Heart right ventricle (tissue), 16 donors: ENCODE measurements at regions not wholly inside any gene's neighbourhood (a gene's known extent, or its start where the extent isn't known, plus 50 kb on each side); places are given as distances from the start of the nearest gene placed in this dataset.

Experiments
- ATAC-seq, 8 donors: fragments of 200-7000 bp; cut with Tn5 transposase; one replicate each; pipeline ENCODE4 v1.9.1; 2020; ENCODE audit warnings: mild to moderate bottlenecking in 8 of 8, moderate library complexity in 8 of 8, moderate number of reproducible peaks in 1 of 8
- DNase-seq, 2 donors: peaks; one replicate each; pipeline ENCODE4 v3.0.0-alpha.2; 2020
- H3K27ac ChIP-seq, 10 donors: fragments of 200-600 bp; sonication (generic) in 2 of 10; one replicate each; pipeline versions ENCODE4 v1.5.0 to v1.8.0; 2020 to 2022; ENCODE audit warnings: mild to moderate bottlenecking in 3 of 10
- H3K27me3 ChIP-seq, 7 donors: fragments of 200-600 bp; one replicate each; pipeline ENCODE4 v1.8.0; 2021 to 2022; ENCODE audit warnings: mild to moderate bottlenecking in 2 of 7
- H3K36me3 ChIP-seq, 9 donors: fragments of 200-600 bp; sonication (generic) in 1 of 9; one replicate each; pipeline versions ENCODE4 v1.5.0 to v1.8.0; 2020 to 2022; ENCODE audit warnings: mild to moderate bottlenecking in 2 of 9
- H3K4me1 ChIP-seq, 9 donors: fragments of 200-600 bp; sonication (generic) in 1 of 9; one replicate each; pipeline versions ENCODE4 v1.5.0 to v1.8.0; 2020 to 2022; ENCODE audit warnings: mild to moderate bottlenecking in 4 of 9
- H3K4me3 ChIP-seq, 10 donors: fragments of 200-600 bp; sonication (generic) in 2 of 10; one replicate each; pipeline versions ENCODE4 v1.5.0 to v1.8.0; 2020 to 2022; ENCODE audit warnings: mild to moderate bottlenecking in 7 of 10, moderate library complexity in 2 of 10
- H3K9me3 ChIP-seq, 11 donors: fragments of 200-600 bp in 10 of 11; sonication (generic) in 2 of 11; one replicate each; pipeline versions ENCODE4 v1.5.0 to v1.8.0; 2013 to 2022; ENCODE audit warnings: mild to moderate bottlenecking in 2 of 11, control low read depth in 1 of 11, moderate library complexity in 1 of 11
- WGBS, 2 donors: extraction: QIAGEN DNeasy Blood & Tissue Kit; methylation state at CpG; one replicate each; pipeline ENCODE4 v1.1.7; 2013; ENCODE audit warnings: inconsistent platforms in 1 of 2; 5-methylcytosine and 5-hydroxymethylcytosine counted together
- intact Hi-C, 10 donors: fragments of 100-400 bp; cut with DNase I; formaldehyde crosslinking; loops; one replicate each; pipeline versions ENCODE4 v1.11.1 to v1.14.2; 2022
- TF ChIP-seq, protein P1 (sequence below), 9 donors: fragments of 200-600 bp; sonication (generic) in 2 of 9; IDR thresholded peaks; one replicate each; pipeline versions ENCODE4 v1.5.0 to v1.8.0; 2021 to 2022; ENCODE audit warnings: antibody characterized with exemption in 9 of 9, mild to moderate bottlenecking in 5 of 9, moderate library complexity in 1 of 9
- donor health status: Arrhythmogenic right ventricular cardiomyopathy.
- donor health status: ischemic (EF 13 %, LVEDD 7.1; RV severe dilation, severe dysfunction).
- donor health status: healthy with polysubstance abuse.
- donor health status: DM: no; HTN: yes; CAD: no.
- donor health status: DM: no; HTN: no; CAD: no.
- donor health status: ischemic (EF 25% LVEDD 6.9; RV normal size, moderate dysfunction).
- donor health status: ischemic (EF 25% LVEDD 5.7; RV mildly dilated, moderate dysfunction).
- donor health status: healthy.
- donor health status: DM: yes; HTN: yes; CAD: no.
- donor health status: Ischemic cardiomyopathy.
- donor health status: ischemic (EF 35%, LVEDD 5.7; RV mildly dilated, moderate dysfunction).
- donor health status: nonischemic (EF 11% LVEDD 7.7; RV severe dilation, severe dysfunction).
- donor health status: DM: yes; HTN: yes; CAD: no.
- donor health status: PGD.
- donor health status: ischemic (EF 29% LVEDD 5.4; RV normal size, mild dysfunction).
- donor health status: nonischemic (EF 23%, LVEDD 6.1; RV moderate dilation, normal function).

DNA sequence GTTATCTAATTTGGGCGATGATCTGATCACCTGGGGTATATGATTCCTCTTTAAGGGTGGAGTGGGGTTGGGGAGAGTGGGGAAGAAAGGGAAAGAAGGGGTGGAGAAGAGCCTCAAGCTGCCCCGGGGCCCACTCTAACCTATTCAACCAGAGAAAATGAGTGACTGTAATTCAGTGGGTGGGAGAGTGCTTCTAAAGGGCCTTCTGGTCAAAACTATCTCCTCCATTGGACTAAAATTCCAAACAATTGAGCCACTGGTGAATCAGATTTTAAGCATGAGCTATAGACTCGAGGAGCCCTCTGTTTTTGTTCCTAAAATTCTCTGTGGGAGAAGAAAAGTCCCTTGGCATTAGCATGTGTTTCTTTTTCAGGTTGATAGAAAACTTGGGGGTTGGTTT, 296.8 kb downstream of the CLIC5 start:
- Histone ChIP-seq H3K27ac (no peak overlapping the region), H3K4me1 (peaks cover 0 to 7% (median 0%) of the 10 kb centered on the region in 9 donors), H3K9me3 (peaks cover 0 to 11% (median 0%) of the 10 kb centered on the region in 11 donors), H3K36me3 (no peaks in the 10 kb centered on the region), H3K27me3 (peaks cover 0 to under 1% (median 0%) of the 10 kb centered on the region in 7 donors), H3K4me3 (no peak overlapping the region)
- ATAC-seq (no peak), DNase-seq (no peak)
- intact Hi-C loops = loop anchor here in 6 of 10 donors (5.0 to 10.0 kb wide), 4 partner anchors 203 to 1244 kb away; no protein-coding TSS in a partner anchor
- 86 to 88% methylated on average over 3 of the region's 3 CpGs for WGBS, 2 donors
- TF ChIP-seq, protein P1, sequence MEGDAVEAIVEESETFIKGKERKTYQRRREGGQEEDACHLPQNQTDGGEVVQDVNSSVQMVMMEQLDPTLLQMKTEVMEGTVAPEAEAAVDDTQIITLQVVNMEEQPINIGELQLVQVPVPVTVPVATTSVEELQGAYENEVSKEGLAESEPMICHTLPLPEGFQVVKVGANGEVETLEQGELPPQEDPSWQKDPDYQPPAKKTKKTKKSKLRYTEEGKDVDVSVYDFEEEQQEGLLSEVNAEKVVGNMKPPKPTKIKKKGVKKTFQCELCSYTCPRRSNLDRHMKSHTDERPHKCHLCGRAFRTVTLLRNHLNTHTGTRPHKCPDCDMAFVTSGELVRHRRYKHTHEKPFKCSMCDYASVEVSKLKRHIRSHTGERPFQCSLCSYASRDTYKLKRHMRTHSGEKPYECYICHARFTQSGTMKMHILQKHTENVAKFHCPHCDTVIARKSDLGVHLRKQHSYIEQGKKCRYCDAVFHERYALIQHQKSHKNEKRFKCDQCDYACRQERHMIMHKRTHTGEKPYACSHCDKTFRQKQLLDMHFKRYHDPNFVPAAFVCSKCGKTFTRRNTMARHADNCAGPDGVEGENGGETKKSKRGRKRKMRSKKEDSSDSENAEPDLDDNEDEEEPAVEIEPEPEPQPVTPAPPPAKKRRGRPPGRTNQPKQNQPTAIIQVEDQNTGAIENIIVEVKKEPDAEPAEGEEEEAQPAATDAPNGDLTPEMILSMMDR (IDR thresholded peaks at IDR 0.05) = no peak

DNA sequence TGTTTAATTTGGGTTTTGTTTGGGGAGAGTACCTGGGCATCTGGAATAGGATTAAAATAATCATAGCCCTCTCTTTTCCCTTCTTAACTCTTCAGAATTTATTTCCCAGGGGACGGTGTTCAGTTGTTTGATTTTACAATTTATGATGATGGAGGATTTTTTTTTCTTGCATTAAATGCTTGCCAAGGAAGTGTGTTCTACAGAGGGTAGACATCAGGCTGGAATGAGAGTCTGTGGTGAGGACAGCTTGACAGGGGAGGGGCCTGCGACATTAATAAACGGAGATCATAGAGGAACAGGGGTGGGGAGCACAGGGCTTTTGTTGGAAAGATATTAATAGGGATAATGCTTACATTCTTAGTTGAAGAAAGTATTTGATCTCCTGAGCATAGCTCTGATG, 297.5 kb downstream of the CLIC5 start:
- no peak for DNase-seq
- intact Hi-C loops = loop anchor here in 6 of 10 donors (5.0 to 10.0 kb wide), 4 partner anchors 204 to 1243 kb away; no protein-coding TSS in a partner anchor
- no peak overlapping the region for H3K4me3 ChIP-seq
- H3K4me1 ChIP-seq = peaks cover 0 to 7% (median 0%) of the 10 kb centered on the region in 9 donors
- 80 to 85% methylated on average over 3 of the region's 3 CpGs for WGBS, 2 donors
- no peak overlapping the region for H3K27ac ChIP-seq
- H3K9me3 ChIP-seq = peaks cover 0 to 3% (median 0%) of the 10 kb centered on the region in 11 donors
- H3K36me3 ChIP-seq = no peaks in the 10 kb centered on the region
- TF ChIP-seq, protein P1 (IDR thresholded peaks at IDR 0.05) = no peak
- H3K27me3 ChIP-seq = peaks cover 0 to 5% (median 0%) of the 10 kb centered on the region in 7 donors
- no peak for ATAC-seq

DNA sequence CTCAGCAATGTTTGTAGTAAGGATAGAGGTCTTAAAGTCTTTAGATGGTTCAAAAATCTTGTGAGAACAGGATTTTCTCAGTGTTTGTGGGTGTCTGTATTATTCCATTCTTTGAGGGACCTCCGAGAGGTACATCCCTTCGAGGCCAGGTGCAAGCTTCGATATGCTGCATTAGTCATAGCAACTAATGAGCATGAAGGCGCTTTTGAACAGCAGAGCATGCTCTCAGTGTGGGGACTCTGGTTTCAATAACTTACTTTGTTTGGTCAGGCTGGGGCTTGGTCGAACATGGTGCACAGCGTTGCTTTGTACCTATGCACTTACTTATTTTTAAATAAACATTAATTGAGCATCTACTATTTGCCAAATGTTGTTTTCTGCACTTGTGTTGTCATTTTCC, 297.9 kb downstream of the CLIC5 start:
- TF ChIP-seq, protein P1 (IDR thresholded peaks at IDR 0.05) = no peak
- ATAC-seq (no peak), DNase-seq (no peak)
- whole genome bisulfite sequencing, 2 donors = 94 to 98% methylated on average over 6 of the region's 6 CpGs
- Histone ChIP-seq H3K27me3 (peaks cover 0 to 6% (median 0%) of the 10 kb centered on the region in 7 donors), H3K36me3 (no peaks in the 10 kb centered on the region), H3K4me1 (peaks cover 0 to 7% (median 0%) of the 10 kb centered on the region in 9 donors), H3K27ac (no peak overlapping the region), H3K4me3 (no peak overlapping the region), H3K9me3 (no peaks in the 10 kb centered on the region)
- intact Hi-C loops = loop anchor here in 6 of 10 donors (5.0 to 10.0 kb wide), 4 partner anchors 205 to 1243 kb away; no protein-coding TSS in a partner anchor

GRCh38 chr6:45717027-45717426, 298.6 kb downstream of the CLIC5 start:
- 80 to 85% methylated on average over 4 of the region's 4 CpGs for WGBS, 2 donors
- intact Hi-C loops = loop anchor here in 6 of 10 donors (5.0 to 10.0 kb wide), 4 partner anchors 205 to 1242 kb away; no protein-coding TSS in a partner anchor
- ATAC-seq = no peak

More at GRCh38 chr6:45717027-45717426, 298.6 kb downstream of the CLIC5 start:
- H3K36me3 ChIP-seq = no peaks in the 10 kb centered on the region
- no peaks in the 10 kb centered on the region for H3K9me3 ChIP-seq
- no peak overlapping the region for H3K27ac ChIP-seq
- TF ChIP-seq, protein P1 (IDR thresholded peaks at IDR 0.05) = no peak
- DNase-seq = no peak
- H3K4me1 ChIP-seq = peaks cover 0 to 7% (median 0%) of the 10 kb centered on the region in 9 donors
- H3K27me3 ChIP-seq = peaks cover 0 to 6% (median 3%) of the 10 kb centered on the region in 7 donors
- no peak overlapping the region for H3K4me3 ChIP-seq
